Endothelial cell of umbilical vein (primary cell): ENCODE measurements at regions not wholly inside any gene's neighbourhood (a gene's known extent, or its start where the extent isn't known, plus 50 kb on each side); places are given as distances from the start of the nearest gene placed in this dataset.

Source experiments
- BruUV-seq: library from RNA; stranded (reverse); fragments of 400-500 nt; replicated peaks from 2 replicates; lab custom pipeline; 2021; lab: Mats Ljungman, UMichigan
- CTCF ChIA-PET: fragments of 300-600, 350-600 bp; sonication (Branson Sonifier 250); formaldehyde crosslinking; loops from one replicate; lab custom pipeline; 2021; ENCODE audit warnings: antibody characterized with exemption, inconsistent platforms; lab: Charles Lee
- POLR2A ChIA-PET: fragments of 300-600, 350-600 bp; sonication (Branson Sonifier 250); formaldehyde crosslinking; loops from one replicate; lab custom pipeline; 2021; ENCODE audit warnings: antibody characterized with exemption, inconsistent platforms; lab: Charles Lee
- DNase-seq: peaks from one replicate; pipeline ENCODE4 v3.0.0-alpha.2; 2011; ENCODE audit warnings: low read depth, low spot score
- FAIRE-seq: peaks from 2 replicates; lab custom pipeline; 2011; peaks lifted over from hg19 to GRCh38; lab: Jason Lieb, UNC
- H2AFZ ChIP-seq: 2 replicates; pipeline ENCODE4 v1.6.0; 2012; ENCODE audit warnings: low read depth, low read length, control low read depth, inconsistent platforms
- H3K27ac ChIP-seq: 2 replicates; pipeline ENCODE4 v1.5.1; 2011; ENCODE audit warnings: low read depth, mild to moderate bottlenecking, control low read depth, low read length, moderate library complexity; ENCODE audit not compliant: insufficient read depth
- H3K27me3 ChIP-seq, 2 experiments: 2 replicates each; pipeline versions ENCODE4 v1.6.0 to v1.6.1; 2011; ENCODE audit warnings: low read length in 2 of 2, mixed read lengths in 1 of 2; ENCODE audit not compliant: control insufficient read depth in 2 of 2, insufficient read depth in 2 of 2
- H3K36me3 ChIP-seq, 2 experiments: 2 replicates in 1 of 2; 3 replicates in 1 of 2; pipeline ENCODE4 v1.5.1; 2011; ENCODE audit warnings: low read length in 2 of 2, mild to moderate bottlenecking in 1 of 2, moderate library complexity in 1 of 2; ENCODE audit not compliant: control insufficient read depth in 2 of 2, insufficient read depth in 2 of 2; ENCODE audit errors: extremely low read depth in 1 of 2
- H3K4me1 ChIP-seq: 3 replicates; pipeline ENCODE4 v1.5.1; 2011; ENCODE audit warnings: mild to moderate bottlenecking, low read length; ENCODE audit not compliant: control insufficient read depth, insufficient read depth; ENCODE audit errors: extremely low read depth
- H3K4me2 ChIP-seq: 2 replicates; pipeline ENCODE4 v1.6.1; 2011; ENCODE audit warnings: low read length, control low read depth, mixed read lengths; ENCODE audit not compliant: insufficient read depth
- H3K4me3 ChIP-seq, 3 experiments: fragments of 200-600 bp in 1 of 3; sonication (generic), shearing (Covaris generic) in 1 of 3; replicated peaks in 1 of 3; 2 replicates each; pipeline ENCODE4 v1.5.1; 2011 to 2016; ENCODE audit warnings: control low read depth in 3 of 3, low read length in 3 of 3, mild to moderate bottlenecking in 2 of 3, inconsistent platforms in 1 of 3, low read depth in 1 of 3, moderate library complexity in 1 of 3; ENCODE audit not compliant: insufficient read depth in 1 of 3
- H3K79me2 ChIP-seq: 2 replicates; pipeline ENCODE4 v1.6.0; 2012; ENCODE audit warnings: low read length, inconsistent platforms; ENCODE audit not compliant: control insufficient read depth, insufficient read depth
- H3K9ac ChIP-seq: replicated peaks from 2 replicates; pipeline ENCODE3; 2011; ENCODE audit warnings: low read length, control low read depth; ENCODE audit not compliant: insufficient read depth; ENCODE audit errors: extremely low read depth
- H3K9me1 ChIP-seq: replicated peaks from 3 replicates; pipeline ENCODE4 v1.6.0; 2011; ENCODE audit warnings: mild to moderate bottlenecking, low read length; ENCODE audit not compliant: control insufficient read depth, insufficient read depth; ENCODE audit errors: extremely low read depth
- H3K9me3 ChIP-seq: replicated peaks from 2 replicates; pipeline ENCODE4 v1.5.1; 2012; ENCODE audit warnings: low read length, inconsistent platforms; ENCODE audit not compliant: control insufficient read depth, insufficient read depth
- H4K20me1 ChIP-seq: replicated peaks from 2 replicates; pipeline ENCODE3; 2011; ENCODE audit warnings: mild to moderate bottlenecking, low read length; ENCODE audit not compliant: control insufficient read depth, insufficient read depth; ENCODE audit errors: extremely low read depth
- EZH2 ChIP-seq: IDR thresholded peaks from 2 replicates; pipeline ENCODE4 v1.6.1; 2012; ENCODE audit warnings: borderline replicate concordance, low read depth, mild to moderate bottlenecking, moderate library complexity, low read length, inconsistent platforms; ENCODE audit not compliant: severe bottlenecking
- FOS ChIP-seq: IDR thresholded peaks from 2 replicates; pipeline ENCODE4 v1.6.1; 2011; ENCODE audit warnings: mild to moderate bottlenecking, low read length, moderate library complexity, borderline replicate concordance; ENCODE audit not compliant: insufficient read depth
- GATA2 ChIP-seq: IDR thresholded peaks from 2 replicates; pipeline ENCODE4 v1.7.0; 2011; ENCODE audit warnings: low read depth, mild to moderate bottlenecking, moderate library complexity, mixed read lengths, low read length; ENCODE audit not compliant: insufficient read length, insufficient read depth
- JUN ChIP-seq: IDR thresholded peaks from 2 replicates; pipeline ENCODE4 v1.6.1; 2011; ENCODE audit warnings: borderline replicate concordance, low read depth; ENCODE audit not compliant: insufficient read length, insufficient read depth
- MYC ChIP-seq: IDR thresholded peaks from one replicate; pipeline ENCODE4 v1.6.1; 2011; ENCODE audit warnings: mild to moderate bottlenecking, low read depth, low read length
- POLR2A ChIP-seq: IDR thresholded peaks from 2 replicates; pipeline ENCODE4 v1.6.1; 2012; ENCODE audit warnings: low read depth, mild to moderate bottlenecking, control low read depth, low read length
- POLR2AphosphoS5 ChIP-seq: IDR thresholded peaks from 2 replicates; pipeline ENCODE4 v1.6.1; 2012; ENCODE audit warnings: low read depth, mild to moderate bottlenecking, control low read depth, low read length, moderate library complexity; ENCODE audit not compliant: insufficient read depth
- dilution Hi-C: fragments of 300-500 bp; cut with MboI; formaldehyde crosslinking; loops from one replicate; pipeline ENCODE4 v1.15.0; 2019; ENCODE audit warnings: low sequenced_read_pairs; ENCODE audit not compliant: extremely low pct_ligation_motif_present
- intact Hi-C: fragments of 100-400 bp; cut with micrococcal nuclease; formaldehyde crosslinking; loops from one replicate; pipeline ENCODE4 v1.10.0; 2022
- TF ChIP-seq, protein P1 (sequence below): IDR thresholded peaks from 2 replicates; pipeline ENCODE4 v1.6.1; 2011; ENCODE audit not compliant: insufficient read depth, insufficient read length
- TF ChIP-seq, protein P2 (sequence below), 2 donors: IDR thresholded peaks; 1 replicate in 1 of 2; 2 replicates in 1 of 2; pipeline ENCODE4 v1.5.1; 2011; ENCODE audit warnings: low read length in 2 of 2, mild to moderate bottlenecking in 2 of 2, moderate library complexity in 2 of 2, control low read depth in 1 of 2, inconsistent platforms in 1 of 2, low read depth in 1 of 2; ENCODE audit not compliant: insufficient read depth in 1 of 2; ENCODE audit errors: extremely low read depth in 1 of 2

DNA sequence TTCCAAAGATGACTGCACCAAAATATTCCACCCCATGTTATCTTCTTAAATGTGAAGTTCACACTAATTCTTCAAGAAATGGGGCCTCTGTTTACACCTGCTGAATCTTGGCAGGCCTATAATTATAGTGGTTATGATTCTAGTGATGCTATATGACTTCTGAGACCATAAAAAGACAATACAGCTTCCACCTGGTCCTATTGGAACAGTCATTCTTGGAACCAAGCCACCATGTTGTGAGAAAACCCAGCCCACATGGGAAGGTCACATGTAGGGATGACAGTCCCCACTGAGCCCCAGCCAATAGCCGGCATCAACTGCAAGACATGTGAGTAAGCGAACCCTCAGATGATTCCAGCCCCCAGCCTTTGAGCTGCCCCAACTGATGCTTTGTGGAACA, 587.5 kb downstream of the MID1IP1 start:
- Histone ChIP-seq H3K4me2 (no peak overlapping the region), H3K36me3 (no peaks in the 10 kb centered on the region), H3K4me3 (no peak overlapping the region), H3K9me1 (no peaks in the 10 kb centered on the region), H3K4me1 (no peaks in the 10 kb centered on the region), H3K9me3 (no peaks in the 10 kb centered on the region), H2AFZ (no peak overlapping the region), H3K27ac (no peak overlapping the region), H3K9ac (no peak overlapping the region), H3K27me3 (no peaks in the 10 kb centered on the region), H4K20me1 (no peaks in the 10 kb centered on the region), H3K79me2 (no peaks in the 10 kb centered on the region)
- TF ChIP-seq JUN (no peak), MYC (no peak), FOS (no peak), GATA2 (no peak), POLR2AphosphoS5 (no peak), EZH2 (no peak), POLR2A (no peak)
- TF ChIP-seq, protein P1, sequence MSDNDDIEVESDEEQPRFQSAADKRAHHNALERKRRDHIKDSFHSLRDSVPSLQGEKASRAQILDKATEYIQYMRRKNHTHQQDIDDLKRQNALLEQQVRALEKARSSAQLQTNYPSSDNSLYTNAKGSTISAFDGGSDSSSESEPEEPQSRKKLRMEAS, result no peak
- TF ChIP-seq, protein P2, sequence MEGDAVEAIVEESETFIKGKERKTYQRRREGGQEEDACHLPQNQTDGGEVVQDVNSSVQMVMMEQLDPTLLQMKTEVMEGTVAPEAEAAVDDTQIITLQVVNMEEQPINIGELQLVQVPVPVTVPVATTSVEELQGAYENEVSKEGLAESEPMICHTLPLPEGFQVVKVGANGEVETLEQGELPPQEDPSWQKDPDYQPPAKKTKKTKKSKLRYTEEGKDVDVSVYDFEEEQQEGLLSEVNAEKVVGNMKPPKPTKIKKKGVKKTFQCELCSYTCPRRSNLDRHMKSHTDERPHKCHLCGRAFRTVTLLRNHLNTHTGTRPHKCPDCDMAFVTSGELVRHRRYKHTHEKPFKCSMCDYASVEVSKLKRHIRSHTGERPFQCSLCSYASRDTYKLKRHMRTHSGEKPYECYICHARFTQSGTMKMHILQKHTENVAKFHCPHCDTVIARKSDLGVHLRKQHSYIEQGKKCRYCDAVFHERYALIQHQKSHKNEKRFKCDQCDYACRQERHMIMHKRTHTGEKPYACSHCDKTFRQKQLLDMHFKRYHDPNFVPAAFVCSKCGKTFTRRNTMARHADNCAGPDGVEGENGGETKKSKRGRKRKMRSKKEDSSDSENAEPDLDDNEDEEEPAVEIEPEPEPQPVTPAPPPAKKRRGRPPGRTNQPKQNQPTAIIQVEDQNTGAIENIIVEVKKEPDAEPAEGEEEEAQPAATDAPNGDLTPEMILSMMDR (IDR thresholded peaks at IDR 0.05; ENCODE audit: extremely low read depth in 1 of 2, insufficient read depth in 1 of 2, low read depth in 1 of 2, low read length in 2 of 2), result no peak
- intact Hi-C loops, result no loop called here
- FAIRE-seq, result no peak
- POLR2A ChIA-PET, result no interaction called here
- no TSS peak for BruUV-seq
- DNase-seq, result no peak
- dilution Hi-C loops, result no loop called here
- CTCF ChIA-PET, result no interaction called here
